ENCODE measurements at regions not wholly inside any gene's neighbourhood (a gene's known extent, or its start where the extent isn't known, plus 50 kb on each side); places are given as distances from the start of the nearest gene placed in this dataset.
A peak's percentile ranks its signal among the peaks of the same experiment; 100 is the strongest.

DNA sequence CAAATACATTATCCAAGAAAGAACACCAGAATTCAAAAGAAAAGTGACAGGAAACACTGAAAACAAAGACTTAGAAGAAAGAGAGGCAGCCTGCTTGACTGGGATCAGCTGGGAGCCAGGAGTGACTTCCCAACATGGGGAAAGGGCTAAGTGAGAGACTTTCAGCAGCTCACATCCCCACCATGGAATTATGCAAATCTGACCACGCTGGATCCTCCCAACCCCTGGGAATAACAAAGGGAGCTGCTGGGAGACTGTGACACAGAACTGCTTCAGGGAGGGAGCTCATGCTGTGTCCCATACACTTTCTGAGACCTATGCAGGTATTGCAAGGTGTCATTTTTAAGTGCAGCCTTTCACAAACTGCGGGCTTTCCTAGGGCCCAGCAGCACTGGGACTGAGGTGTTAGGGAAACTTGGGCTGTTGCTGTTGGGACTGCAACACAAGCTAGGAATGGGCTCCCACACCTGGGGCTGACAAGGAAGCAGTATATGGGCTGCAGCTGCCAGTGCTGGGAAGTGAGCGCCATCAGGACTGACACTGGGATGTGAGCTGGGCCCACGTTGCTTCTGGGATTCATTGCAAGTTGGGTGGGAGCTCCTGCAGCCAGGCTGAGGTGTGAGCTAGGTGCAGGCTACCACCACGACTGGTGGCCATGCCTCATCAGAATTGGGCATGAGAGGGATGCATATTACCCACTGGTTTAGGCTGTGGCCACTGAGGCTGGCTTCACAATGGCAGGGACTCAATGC lies 139.1 kb downstream of the KDR start:
- no peak for DNase-seq

DNA sequence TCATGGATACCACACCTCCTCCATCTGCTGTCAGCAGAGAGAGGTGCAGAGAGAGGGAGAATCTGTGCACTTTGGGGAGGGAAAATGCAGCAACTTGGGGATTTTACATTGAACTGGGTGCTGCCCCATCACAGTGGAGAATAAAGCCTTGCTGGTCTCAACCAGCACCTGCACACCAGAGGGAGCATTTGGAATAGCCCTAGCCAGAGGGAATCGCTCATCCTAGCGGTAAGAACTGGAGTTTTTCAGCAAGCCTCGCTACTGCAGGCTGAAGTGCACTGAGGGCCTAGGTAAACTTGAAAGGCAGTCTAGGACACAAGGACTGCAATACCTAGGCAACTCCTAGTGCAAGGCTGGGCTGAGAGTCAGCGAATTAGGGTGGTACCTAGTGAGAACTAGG lies 148.7 kb downstream of the KDR start:
- DNase-seq = no peak

DNA sequence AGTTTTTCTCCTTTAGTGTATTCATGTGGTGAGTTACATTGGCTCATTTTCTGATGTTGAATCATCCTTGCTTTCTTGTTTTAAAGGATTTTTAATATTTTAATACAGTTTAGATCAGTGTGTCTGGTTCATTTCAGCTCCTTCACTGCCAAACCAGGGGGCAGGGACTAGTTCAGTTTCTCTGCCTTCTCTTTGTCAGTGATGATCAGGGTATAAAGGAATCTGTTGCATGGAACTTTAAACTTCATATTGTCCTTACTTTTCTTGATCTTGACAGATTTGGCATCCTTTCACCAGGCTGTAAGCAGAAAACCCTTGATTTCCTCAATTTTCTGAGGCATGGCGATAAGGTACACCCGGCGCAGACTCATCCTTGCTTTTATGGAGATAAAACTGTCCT lies 149.4 kb downstream of the KDR start:
- DNase-seq = no peak

DNA sequence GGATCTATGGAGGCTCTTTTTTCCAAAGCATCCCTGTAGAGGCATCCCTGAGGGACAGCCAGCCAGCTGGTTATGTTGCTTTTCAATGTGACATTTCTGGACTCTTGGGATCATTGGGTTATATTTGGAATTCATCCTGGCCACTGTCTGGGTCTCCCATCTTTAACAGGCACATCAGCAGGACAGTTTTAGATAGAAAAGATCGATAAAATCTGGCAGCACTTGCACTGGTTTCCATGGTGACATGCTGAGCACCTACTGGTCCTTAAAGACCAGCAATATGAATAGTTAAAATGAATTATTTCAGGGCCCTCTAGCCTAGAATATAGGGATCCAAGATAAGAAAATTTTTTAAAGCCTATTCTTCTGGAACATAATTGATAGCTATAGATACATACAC lies 151.6 kb downstream of the KDR start:
- no peak for DNase-seq

DNA sequence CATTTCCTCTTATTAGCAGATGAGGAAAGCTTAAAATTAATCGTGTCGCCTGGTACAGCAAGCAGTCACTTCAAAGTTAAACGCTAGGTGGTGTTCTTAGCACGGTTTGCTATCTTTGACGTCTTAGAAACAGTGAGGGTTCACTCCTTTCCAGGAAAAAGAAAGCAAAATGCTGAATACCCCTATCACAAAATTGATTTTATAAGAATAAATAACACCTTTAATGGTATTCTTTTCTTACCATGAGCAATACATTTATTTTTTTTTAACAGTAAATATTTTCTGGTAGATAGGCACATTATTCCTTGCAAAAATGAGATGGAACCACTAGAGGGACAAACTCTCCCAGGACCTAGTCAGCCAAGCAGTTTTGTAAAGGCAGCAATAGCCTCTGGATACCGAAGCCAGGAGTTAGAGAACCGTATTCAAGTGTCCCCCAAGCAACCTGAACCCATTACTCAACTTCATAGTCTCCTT lies 153.9 kb downstream of the KDR start:
- DNase-seq = peak in 1 of 2 donors; percentile 68

DNA sequence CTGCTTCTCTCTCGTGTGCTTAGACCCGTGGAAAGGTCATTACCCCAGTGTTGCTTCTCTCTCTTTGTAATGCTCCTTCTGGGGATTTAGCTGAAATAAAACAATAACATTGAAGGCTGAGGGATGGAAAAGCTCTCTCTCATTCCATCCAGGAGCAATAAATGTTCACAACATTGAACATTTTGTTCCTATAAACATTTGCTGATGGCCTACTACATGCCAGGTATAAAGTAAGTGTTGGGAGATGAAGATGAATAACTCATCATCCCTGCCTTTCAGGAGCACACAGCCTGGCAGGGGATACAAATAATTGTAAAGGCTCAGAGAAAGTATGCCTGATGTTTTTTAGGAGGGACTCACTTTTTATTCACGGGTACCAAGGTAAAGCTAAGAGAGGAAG lies 158.1 kb downstream of the KDR start:
- DNase-seq = no peak

DNA sequence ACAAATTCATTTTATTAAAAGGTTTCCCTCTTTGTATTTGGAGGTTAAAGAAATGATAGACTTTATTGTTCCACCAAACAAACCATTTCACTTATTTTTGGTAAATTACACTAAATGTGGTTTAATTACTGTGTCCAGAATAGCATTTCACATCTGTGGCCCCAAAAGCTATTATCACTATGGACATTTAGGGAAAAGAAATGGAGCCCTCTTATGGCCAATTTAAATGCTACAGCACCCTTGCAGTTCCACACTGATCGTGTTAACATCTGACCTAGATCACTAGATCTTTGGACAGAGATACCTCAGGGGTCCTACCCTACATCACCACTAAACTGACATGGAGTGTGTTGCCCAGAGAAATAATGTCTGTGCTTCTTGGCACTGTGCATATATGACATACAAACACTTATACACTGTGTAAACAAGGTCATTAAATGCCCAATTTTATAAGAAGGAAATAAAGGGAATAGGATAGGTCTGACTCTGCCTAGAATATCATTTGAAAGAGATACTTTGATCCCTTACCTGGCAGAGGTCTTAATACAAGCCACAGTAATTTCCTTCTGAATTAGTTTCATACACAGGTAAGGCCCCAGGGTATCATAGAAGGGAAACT lies 163.9 kb downstream of the KDR start:
- no peak for DNase-seq

DNA sequence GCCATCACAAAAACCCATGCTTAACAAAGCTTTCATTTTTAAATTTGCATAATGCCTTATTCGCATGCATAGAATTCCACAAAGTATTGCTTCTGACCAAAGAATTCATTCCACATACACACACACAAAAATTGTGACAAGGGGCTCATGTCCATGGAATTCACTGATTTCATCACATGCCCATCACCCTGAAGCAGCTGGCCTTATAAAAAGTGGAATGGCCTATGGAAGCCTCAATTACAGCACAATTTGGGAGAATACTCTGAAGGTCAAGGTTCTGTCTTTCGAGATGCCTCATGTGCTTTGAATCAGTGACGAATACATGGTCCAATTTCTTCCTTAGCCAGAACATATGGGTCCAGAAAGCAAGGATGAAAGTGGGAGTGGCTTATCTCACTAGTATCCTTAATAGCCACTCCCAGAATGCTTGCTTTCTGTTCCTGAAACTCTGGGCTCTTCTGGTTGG lies 165.7 kb downstream of the KDR start:
- no peak for DNase-seq

DNA sequence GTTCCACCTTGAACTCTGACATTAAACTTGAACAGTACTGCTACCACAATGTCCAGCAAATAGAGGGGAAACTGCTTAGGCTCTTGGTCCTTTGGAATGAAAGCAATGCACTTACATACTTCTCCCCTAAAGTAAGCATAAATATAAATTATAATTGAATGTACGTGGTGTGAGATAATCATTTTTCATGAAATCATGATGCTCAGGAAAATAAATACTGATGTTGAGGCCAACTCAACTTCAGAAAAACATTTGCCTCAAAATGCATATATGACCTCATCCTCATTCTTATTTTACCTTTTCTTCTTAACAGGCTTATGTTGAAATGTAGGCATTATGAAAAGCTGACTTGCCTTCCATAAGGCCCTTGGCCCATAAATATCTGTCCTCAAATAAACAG lies 166.3 kb downstream of the KDR start:
- DNase-seq = no peak

DNA sequence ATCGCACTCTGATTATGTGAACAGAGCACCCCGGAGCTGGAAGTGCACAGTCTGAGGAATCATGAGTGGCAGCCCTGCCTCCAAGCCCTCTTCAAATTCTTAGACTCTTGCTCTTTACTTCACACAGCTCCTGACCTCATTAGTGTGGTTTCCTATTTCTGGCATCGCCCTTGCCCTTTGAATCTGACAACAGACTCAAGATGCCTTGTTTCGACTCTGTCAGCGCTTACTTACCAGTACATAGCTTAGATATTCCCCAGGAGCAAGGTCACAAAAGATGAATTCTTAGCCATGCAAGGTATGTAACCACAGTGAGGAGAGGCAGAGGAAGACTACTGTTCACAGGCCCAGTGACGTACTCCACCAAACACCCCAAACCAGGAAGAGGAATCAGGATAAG lies 167.2 kb downstream of the KDR start:
- no peak for DNase-seq

DNA sequence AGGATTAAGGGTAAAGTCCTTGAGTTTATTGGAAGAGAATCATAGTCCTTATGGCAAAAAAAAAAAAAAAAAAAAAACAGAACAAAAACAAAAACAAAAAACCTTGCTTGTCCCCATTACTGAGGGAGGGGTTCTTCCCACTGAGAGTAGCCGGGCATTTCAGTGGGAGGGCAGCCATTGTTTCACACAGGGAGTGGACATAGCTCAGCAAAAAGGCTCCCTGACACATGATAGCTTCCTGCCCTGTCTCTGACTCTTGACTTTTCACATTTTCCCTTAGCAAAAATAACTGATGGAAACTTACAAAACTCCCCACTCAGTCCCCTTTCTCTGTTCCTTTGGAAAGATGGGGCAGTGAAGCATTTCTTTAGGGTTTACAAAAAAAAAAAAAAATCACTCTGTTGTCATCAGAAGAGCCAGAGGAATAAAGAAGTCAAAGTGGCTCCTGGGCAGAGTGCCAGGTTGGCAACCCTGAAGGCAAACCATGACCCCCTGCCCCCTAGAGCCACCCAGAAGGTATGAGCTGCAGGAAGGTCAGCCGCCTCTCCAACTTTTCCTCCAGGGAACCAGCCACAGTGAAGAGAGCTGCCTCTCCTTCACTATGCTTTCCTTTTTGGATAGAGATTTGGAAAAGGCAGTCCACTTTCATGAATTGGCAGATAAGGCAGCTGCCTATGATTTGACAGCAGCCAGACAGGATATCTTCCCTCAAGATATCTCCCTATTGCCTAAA lies 170.6 kb downstream of the KDR start:
- no peak for DNase-seq

DNA sequence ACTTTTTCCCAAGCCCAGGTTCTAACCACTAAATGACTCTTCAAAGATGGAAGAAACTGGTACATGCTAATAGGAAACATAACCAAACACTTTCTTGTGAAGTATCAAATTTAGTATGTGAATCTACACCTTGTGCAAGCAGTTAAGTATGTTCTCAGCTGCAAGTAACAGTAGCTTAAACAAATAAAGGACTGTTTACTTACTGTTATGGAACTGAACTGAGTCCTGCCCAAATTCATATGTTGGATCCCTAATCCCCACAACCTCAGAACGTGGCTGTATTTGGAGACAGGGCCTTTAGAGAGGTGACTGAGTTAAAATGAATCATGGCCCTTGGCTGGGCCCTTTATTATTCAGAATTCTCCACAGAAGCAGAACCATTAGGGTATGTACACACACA lies 178.7 kb downstream of the KDR start:
- DNase-seq = no peak

DNA sequence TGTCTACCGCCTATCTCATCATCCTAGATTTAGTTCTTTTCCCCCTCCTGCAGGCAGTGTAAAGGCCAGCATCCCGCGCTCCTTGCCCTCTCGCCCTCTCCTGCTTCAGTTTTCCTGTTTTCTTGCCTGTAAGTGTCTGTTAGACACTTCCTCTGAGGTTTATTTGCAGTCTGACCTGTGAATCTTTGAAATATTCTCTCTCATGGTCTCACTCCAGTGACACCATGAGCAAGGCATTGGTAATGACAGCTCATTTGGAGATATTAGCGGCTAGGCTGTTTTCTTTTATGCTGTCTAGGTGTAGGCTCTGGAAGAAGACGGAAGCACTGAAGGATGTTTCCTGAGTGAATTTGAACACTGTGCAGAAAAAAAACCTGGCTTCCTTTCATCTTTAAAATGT lies 179.6 kb downstream of the KDR start:
- peak in 1 of 2 donors; percentile 38 for DNase-seq

DNA sequence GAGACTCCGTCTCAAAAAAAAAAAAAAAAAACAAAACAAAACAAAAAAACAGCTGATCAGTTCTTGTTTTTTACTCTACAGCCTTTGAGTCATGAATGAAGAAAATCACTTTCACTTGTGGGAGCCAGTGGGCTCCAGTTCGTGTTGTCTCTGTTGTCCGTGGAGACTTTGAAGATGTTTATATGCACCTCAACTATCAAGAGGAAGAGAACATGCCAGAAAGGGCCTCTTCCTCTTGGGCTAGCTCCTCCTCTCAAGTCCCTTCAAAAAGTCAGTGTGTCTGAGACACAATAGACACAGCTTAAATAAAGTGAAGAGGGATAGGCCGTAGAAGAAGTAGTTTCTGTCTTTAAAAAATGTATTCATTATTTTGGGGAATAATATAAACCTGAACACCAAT lies 182.7 kb downstream of the KDR start:
- DNase-seq = peak in 1 of 2 donors; percentile 88

DNA sequence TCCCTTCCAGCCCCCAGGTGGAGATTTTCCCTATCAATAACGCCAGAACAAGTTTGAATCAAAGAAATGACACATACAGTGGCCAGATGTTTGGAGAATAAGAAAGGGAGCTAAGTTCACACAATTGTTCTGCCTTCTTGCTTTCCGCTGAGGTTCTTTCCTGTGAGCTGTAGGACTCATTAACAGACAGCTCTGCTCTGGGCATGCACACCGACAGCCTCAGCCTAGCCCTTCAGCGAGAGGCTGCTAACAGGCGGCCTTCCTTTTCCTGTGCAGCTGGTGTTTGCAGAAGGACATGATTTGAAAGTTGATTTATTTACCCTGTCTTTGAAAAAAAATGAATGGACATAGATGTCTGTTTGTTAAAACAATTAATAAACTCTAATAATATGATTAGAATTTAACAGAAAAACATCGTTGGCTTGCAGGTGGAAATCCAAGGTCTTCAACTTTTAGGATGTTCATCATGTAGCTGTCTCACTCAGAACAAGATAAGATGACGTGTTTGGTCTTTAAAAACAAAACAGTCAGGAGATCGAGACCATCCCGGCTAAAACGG lies 183.3 kb downstream of the KDR start:
- DNase-seq = peak in 1 of 2 donors; percentile 87

DNA sequence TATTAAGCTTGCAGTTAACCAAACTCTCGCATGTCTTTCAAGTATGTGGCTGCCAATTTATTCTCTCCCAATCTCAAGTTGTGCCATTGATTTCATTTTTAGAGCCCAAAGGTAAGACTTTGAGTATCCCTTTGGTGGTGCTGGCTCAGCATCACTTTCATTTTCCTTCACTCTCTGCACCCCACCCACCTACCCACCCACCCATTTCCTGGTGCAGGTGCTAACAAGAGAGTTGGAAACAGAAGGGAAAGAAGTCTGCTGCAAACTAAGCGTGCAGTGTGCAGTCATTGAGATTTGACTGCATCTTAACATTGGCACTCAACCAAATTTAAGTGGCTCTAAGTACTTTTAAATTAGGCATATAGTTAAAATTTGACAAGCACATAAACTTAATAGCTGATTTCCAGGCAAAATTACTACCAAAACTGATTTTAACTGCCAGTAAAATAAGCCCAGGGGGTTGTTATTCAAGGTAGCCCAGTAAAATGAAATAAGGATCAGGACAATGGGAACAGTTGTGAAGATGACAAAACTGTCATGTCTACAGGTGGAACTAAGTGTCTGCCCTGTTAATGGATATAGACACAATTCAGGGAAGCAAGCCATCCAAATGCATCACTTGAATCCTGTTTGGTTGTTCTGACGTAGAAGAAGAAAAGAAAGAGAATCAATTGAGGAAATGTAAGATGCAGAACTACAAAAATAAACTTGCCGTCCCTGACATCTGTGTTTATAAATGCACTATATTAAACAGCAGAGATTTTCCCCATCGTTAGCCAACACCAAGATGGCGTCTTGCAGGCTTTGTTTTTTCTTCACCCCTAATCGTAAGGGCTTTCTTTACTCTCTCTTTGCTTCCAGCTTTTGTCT lies 184.2 kb downstream of the KDR start:
- no peak for DNase-seq

DNA sequence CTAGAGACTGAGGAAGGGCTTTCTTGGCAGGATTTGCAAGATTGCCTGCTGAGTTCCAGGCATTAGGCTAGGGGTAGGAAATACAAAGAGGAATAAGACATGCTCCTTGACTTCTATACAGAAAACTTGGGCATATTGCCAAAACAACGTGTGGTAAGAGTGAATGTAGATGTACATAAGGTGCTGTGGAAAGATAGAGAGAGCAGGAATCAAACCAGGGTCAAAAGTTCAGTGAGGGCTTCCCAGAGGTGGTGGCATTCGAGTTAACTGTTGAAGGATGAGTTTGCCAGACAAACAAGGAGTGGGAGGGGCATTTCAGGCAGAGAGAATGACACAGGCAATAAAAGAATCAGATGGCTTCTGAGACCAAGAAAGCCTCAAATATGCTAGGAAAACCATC lies 187.9 kb downstream of the KDR start:
- peak in 1 of 2 donors; percentile 18 for DNase-seq

DNA sequence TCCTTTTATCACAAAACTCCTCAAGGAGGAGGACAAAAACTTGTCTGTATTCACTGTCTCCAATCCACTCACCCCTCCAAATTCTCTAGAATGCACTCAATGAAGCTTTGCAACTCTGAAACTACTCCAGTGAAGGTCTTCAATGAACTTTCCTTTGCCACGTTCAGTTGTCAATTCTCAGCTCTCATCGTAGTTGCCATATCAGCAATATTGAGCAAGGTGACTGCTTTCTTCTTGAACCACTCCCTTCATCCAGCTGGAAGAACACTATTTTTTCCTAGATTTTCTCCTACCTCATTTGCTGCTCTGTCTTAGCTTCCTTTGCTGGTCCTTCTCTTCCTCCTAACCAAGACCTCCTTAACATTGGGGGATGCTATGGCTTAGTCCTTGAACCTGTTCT lies 191.8 kb downstream of the KDR start:
- DNase-seq = no peak

DNA sequence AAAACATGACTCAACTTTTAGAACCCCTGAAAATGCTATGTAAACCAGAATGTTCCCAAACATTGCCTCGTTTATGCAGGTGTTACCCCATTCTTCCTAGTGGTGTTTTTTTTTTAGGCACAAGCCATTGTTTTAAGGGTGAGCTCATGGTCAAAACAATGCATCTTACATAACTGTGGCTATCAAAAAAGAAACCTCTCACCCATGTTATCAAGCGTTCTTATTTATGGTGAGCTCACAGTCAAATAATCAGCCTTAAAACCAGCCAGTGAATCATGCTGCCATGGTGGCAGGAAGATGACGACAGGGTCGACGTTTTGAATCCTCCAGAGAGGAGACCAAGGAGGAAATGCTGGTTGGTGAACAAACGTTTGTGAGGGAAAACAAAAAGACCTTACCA lies 195.2 kb downstream of the KDR start:
- DNase-seq = no peak

DNA sequence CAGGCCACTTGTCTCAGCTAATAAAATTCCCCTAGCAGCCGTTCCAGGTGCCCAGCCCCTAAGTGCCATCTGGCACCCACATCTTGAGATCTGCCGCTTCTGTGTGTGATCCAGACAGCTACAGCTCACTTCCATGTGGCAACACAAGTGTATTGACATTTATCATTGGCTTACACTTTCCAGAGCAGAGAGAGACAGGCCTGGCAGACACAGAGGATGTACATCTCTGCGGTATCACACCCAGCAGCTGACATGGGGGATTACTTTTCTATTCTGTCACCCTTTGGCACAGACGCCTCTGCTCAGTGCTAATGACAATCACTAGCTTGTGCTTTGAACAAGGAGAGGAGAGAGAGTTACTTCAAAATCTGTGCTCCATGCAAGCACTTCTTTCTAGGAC lies 195.9 kb downstream of the KDR start:
- no peak for DNase-seq

DNA sequence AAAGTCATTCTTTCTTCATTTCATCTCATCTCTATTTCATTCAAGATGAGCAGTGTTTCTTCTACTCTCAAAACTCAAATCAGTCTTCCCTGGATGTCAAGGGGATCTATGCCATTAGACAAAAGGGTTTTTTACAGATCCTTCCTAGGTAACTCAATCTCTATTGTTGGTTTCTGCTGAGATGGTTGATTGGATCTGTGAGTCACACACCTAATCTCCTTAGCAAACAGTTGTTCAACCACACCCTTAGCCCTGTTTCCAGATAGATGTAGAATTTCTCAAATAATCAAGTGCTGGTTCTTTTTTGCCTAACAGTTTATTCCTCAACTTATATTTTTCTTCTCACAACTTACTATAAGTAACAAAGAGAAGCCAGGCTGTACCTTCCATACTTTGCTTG lies 200.5 kb downstream of the KDR start:
- DNase-seq = no peak

DNA sequence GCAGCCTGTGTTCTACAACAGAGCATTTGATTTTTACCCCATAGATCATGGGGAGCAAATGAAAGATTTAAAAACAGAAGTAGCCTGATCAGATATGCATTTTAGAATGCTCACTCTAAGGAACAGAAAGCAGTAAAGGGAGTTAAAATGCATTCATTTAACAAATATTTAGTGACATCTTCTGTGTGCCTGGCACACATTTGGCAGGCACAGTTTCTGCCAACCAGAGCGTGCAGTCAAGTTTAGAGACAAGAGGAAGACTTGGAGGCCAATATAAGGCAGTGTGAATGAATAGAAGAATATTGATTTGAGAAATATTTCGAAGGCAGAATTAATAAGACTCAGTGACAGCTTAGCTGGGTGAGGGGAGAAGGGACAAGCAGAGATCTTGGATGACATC lies 210.1 kb downstream of the KDR start:
- DNase-seq = no peak

DNA sequence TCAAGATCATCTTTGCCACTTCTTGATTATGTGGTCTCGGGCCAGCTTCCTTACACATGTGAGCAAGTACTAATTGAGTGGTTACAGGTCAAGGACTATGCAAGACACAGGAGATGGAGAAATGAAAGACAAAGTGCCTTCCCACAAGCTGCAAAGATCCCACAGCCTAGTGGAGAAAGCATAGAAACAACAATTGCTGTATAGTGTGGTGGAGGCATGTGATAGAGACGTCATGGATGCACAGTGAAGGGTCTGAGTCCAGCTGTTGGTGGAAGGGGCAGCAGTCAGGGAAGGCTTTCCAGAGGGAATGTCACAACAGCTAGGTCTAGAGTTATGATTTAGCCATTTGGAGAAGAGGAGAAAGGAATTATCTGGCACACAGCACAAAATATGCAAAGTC lies 210.6 kb downstream of the KDR start:
- DNase-seq = no peak

All from bone marrow (tissue), 2 donors.